GM18519 (cell line): ENCODE measurements at regions not wholly inside any gene's neighbourhood (a gene's known extent, or its start where the extent isn't known, plus 50 kb on each side); places are given as distances from the start of the nearest gene placed in this dataset.
"Not testable (repeated sequence)": the region's sequence is repeated elsewhere in the genome, so short reads cannot be mapped to it uniquely, and the experiment has no call there.

Experiments
- ATAC-seq: cut with Tn5 transposase; IDR thresholded peaks from one replicate; pipeline ENCODE4 v1.9.1; 2021; ENCODE audit warnings: mild to moderate bottlenecking, moderate library complexity; ENCODE audit not compliant: unreplicated experiment, low FRiP score

DNA sequence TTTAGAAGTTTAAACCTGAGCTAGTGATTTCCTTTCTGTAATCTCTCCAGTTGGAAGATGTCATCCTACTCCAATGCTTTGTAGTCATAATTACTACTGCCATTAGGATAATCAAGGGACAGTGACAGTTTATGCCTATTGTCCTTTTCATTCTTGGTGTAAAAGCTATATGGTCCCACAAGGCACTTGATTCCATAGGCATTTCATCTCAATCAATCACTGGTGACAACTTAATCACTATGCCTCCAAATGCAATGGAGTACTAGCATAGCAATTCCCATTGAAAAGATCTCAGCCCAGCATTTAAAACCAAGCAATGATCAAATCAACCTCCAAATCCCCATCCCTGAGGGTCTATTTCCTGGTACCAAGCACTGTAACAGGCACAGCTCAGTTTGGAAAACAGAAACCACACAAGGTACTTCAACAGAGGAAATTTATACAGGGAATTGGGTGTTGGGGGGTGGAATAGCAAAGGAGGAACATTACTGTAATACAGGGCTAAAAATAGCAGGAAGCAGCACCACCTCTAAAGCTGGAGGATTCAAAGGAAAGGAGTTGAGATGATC is 51.0 kb downstream of the FHIP2A start:
- no peak for ATAC-seq

DNA sequence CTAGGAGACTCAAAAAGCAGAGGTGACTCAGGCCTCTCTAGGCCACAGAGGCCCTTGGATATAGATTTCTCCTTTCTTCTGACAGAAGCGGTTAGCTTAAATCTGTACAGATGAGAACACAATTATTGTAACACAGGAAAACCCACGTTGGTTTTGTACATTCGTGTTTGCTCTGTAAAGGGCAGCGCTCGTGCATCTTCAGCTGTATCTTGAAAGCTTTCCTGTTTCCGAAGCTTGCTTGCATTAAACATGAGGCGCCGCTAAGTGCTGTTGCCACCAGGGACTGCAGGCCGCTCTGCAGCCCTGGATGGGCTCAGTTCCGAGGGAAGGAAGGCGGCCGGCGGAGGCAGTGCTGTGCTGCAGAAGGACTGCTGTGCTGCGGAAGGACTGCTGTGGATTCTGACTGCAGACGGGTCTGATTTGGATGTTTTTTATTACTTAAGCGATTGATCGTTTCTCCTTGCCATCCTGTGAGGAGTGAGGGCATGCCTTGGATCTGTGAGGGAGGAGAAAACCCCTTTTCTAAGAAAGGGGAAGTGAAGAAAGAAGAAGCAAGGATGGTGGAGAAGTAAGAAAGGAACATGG is 53.3 kb downstream of the FHIP2A start:
- no peak for ATAC-seq

DNA sequence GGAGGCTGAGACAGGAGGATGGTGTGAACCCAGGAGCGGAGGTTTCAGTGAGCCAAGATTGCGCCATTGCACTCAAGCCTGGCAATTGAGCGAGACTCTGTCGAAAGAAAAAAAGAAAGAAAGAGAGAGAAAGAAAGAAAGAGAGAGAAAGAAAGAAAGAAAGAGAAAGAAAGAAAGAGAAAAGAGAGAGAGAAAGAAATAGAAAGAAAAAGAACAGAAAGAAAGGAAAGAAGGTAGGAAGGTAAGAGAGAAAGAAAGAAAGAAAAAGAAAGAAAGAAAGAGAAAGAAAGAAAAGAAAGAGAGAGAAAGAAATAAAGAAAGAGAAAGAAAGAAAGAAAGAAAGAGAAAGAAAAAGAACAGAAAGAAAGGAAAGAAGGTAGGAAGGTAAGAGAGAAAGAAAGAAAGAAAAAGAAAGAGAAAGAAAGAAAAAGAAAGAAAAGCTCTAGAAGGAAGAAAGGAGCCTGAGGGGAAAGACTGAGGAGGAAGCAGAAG is 54.1 kb downstream of the FHIP2A start:
- ATAC-seq, result not testable (repeated sequence)

DNA sequence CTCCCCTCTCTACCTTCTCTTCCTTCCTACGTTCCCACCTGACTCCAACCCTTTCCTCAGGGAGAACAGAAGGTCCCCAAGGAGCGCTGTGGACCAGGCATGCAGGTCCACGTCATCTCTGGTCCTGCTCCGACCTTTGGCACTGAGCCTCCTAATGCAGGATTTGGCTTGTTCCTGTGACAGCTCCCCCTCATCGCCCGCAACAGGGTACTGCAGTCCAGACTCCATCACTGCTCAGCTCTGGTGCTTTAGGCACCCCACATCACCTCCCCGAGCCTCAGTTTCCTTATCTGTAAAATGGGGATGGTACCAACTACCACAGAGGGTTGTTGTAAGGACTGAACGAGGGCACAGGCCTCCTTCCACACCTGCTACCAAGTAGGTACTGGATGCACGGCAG is 54.6 kb downstream of the FHIP2A start:
- no peak for ATAC-seq

DNA sequence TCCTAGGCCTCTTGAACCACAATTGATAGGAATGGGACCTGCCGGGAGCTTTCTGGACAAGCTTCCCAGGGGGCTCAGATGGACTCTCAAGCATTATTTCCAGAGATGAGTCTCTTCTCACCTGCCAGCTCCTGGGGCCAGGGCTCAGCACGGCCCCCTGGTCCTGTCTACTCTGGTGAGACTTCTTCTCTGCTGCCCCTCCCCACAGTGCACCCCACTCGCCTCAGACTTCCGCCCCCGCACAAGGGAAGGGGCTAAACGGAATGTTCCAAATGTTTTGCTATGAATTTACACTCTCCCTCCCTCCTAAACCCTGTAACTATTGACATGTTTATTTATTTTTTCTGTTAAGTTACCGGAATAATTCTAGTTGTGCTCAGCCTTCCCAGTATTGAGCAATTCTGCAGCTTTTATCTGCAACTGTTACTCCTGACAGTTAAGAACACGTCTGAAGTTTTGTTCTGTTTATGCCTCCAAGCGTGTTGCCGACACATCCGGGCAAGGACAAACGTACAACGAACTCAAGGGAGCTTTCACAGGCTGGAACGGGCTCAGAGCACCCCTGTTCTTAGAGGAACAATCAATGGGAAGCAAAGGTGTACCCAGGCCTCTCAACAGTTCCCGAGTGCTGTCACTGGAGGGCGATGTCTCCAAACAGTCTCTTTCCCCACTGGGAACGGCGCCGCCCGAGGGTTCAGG is 55.2 kb downstream of the FHIP2A start:
- peak; percentile 84 for ATAC-seq

DNA sequence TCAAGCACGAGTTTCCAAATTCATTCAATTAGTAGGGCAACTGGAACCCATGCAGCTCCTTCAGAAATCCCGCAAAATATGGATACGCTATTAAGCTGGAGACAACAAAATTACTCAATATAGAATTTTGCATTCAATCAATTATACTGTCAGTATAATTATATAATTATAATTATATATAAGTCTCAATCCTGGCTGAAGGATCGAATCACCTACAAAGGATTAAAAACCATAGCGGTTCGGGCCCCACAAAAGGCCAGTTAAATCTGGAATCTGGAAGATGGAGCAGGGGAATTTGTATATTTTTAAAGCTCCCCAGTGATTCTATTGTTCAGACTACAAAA is 55.7 kb downstream of the FHIP2A start:
- no peak for ATAC-seq

DNA sequence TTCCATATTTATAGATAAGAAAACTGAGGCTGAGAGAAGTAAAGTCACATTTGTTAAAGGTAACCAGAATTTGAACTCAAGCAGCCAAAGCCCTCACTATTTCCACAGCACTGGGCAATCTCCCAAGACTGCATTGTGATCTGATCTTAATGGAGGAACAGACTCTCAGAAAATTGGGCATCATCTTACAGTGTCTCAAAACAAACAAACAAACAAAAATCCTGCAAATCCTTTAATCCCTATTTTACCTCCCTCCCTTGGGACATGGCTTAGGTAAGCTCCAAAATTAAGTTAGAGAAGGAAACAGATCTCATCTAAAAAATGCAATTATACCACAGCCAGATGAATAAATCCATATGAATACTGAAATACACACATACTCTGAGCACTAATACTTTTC is 57.5 kb downstream of the FHIP2A start:
- ATAC-seq, result no peak

DNA sequence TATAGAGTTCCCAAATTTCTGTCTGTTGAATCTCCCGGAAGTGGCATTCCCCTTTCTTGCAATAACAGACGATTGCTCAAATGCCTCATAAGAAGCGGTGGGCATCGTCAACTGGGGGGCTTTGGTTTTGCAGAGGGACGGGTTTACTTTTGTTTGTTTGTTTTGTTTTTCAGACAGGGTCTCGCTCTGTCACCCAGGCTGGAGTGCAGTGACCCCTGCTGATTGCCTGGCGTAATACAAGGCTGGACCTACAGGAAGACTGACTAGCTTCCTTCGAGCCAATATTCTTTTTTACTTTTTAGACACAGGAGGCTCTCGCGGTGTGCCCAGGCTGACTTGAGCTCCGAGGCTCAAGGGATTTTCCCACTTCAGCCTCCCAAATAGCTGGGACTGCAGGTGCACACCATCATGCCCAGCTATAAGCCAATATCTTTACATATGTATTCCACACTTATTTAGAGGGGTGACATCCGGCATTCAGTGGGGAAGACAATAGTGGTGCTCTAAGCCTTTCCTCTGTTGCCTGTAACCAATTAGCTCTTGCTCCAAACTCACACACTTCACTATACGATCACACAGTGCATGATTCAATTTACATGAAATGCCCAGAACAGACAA is 58.1 kb downstream of the FHIP2A start:
- ATAC-seq, result peak; percentile 75

DNA sequence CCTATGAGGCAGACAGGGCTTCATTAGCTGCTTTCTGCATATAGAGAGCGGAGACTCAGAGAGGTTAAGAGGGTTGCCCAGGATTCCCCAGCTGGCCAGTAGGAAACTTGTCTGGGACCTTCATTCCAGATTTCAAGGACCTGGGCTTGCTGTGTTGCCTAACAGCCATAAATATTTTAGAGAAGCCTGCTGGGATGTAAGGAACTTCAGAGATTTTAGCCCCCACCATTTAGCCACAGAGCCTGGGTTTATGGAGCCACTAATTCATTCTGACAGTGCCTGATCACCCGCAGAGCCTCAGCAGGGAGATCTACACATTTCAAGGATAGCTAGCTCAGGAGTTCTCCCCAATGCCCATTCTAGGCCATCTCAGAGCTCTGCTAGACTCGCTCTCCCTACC is 56.6 kb upstream of the TRUB1 start:
- ATAC-seq, result no peak

DNA sequence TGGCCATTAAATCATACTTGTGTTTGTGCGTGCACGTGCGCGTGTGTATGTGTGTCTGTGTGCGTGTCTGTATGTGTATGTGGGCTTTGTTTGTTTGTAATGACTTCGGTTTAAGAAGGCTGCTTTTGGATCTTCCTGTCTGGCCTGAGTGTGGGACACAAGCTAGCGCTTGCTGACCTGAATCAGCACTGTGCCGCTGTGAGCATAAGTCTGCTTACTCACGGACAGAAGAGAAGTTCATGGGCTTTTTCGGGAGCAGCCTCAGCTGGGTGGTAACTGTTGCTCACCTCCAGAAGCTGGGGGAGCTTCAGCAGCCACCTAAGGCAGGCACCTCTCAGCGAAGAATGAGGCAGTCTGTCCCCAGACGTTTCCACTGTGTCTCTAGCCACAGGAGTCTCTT is 56.1 kb upstream of the TRUB1 start:
- ATAC-seq, result no peak

DNA sequence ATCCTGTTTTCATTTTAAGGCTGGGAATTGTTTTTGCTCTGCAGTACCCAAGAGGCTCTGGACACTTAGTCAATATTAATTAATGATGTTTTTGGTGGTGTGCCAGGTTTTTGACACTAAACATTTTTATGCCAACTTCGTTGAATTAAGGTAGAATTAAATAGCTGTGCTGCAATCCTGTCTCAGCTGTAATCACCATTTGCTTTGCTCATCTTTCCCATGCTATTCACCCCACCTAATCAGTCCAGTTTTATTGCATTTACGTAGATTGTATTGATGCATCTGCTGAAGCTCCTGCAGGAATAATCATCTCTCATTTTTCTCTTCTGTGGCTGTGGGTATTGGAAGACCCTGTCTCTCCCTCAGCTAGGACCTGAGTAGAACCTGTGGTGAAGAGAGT is 52.6 kb upstream of the TRUB1 start:
- no peak for ATAC-seq
